ENCODE measurements at regions not wholly inside any gene's neighbourhood (a gene's known extent, or its start where the extent isn't known, plus 50 kb on each side); places are given as distances from the start of the nearest gene placed in this dataset.
"Not testable (repeated sequence)": the region's sequence is repeated elsewhere in the genome, so short reads cannot be mapped to it uniquely, and the experiment has no call there.

DNA sequence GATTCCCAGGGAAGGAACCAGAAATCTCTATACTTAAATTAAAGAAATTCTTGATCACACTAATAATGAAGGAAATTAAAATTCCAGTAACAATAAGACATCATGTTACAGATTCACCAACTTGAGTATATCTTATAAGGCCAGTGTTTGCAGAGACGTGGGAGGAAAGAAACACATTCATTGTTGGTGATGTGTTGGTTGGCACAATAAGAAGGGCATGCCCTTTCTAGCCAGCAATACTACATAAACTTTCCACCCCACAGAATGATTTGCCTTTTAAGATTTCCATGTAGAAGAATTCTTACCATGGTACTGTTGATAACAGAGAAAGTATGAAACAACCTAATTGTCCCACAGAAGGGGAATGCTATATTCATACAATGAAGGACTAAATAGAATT is 581.5 kb downstream of the STIM2 start:
- DNase-seq (ENCODE audit: low read depth): no peak
- no peaks in the 10 kb centered on the region for H3K4me1 ChIP-seq (ENCODE audit: control insufficient read depth, insufficient read depth, low read length)
- H3K36me3 ChIP-seq (ENCODE audit: control insufficient read depth, insufficient read depth, low read length, severe bottlenecking): no peaks in the 10 kb centered on the region
- no peaks in the 10 kb centered on the region for H3K27me3 ChIP-seq (replicated peaks; ENCODE audit: control insufficient read depth, insufficient read depth, low read length)
- H3K9ac ChIP-seq (ENCODE audit: low read length): no peak overlapping the region
- H3K9me3 ChIP-seq (ENCODE audit: control insufficient read depth, low read length): no peaks in the 10 kb centered on the region
- H3K4me3 ChIP-seq (ENCODE audit: low read length): no peak overlapping the region

DNA sequence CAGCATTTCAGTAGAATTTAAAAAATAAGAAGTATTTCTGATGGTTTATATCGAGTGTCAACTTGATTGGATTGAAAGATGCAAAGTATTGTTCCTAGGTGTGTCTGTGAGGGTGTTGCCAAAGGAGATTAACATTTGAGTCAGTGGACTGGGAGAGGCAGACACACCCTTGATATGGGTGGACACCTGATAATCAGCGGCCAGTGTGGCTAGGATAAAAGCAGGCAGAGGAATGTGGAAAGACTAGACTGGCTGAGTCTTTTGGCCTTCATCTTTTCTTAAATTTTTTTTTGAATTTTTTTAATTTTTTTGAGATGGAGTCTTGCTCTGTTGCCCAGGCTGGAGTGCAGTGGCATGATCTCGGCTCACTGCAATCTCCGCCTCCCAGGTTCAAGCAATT is 582.0 kb downstream of the STIM2 start:
- not testable (repeated sequence) for H3K4me1 ChIP-seq (ENCODE audit: control insufficient read depth, insufficient read depth, low read length); H3K27me3 ChIP-seq (replicated peaks; ENCODE audit: control insufficient read depth, insufficient read depth, low read length); DNase-seq (ENCODE audit: low read depth); H3K36me3 ChIP-seq (ENCODE audit: control insufficient read depth, insufficient read depth, low read length, severe bottlenecking); H3K9ac ChIP-seq (ENCODE audit: low read length); H3K4me3 ChIP-seq (ENCODE audit: low read length); H3K9me3 ChIP-seq (ENCODE audit: control insufficient read depth, low read length)

DNA sequence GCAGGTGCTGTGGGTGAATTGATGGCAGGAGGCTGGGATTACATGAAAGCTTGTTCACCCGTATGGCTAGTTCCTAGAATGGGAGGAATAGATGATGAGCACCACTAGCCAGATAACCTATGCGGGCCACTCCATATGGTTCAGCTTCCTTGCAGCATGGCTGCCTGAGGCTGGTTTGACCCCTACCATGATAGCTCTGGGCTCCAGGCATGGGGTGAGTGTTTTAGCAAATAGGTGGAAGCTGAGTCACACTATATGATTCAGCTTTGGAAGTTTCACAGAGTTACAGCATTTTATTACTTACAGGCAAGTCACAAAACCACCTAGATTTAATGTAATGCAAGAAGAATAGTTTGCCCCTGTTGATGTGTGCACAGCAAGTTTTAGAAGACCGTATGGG is 603.2 kb downstream of the STIM2 start:
- no peaks in the 10 kb centered on the region for H3K9me3 ChIP-seq (ENCODE audit: control insufficient read depth, low read length)
- no peaks in the 10 kb centered on the region for H3K36me3 ChIP-seq (ENCODE audit: control insufficient read depth, insufficient read depth, low read length, severe bottlenecking)
- H3K27me3 ChIP-seq (replicated peaks; ENCODE audit: control insufficient read depth, insufficient read depth, low read length): no peaks in the 10 kb centered on the region
- DNase-seq (ENCODE audit: low read depth): no peak
- H3K4me1 ChIP-seq (ENCODE audit: control insufficient read depth, insufficient read depth, low read length): no peaks in the 10 kb centered on the region
- no peak overlapping the region for H3K4me3 ChIP-seq (ENCODE audit: low read length)
- no peak overlapping the region for H3K9ac ChIP-seq (ENCODE audit: low read length)

DNA sequence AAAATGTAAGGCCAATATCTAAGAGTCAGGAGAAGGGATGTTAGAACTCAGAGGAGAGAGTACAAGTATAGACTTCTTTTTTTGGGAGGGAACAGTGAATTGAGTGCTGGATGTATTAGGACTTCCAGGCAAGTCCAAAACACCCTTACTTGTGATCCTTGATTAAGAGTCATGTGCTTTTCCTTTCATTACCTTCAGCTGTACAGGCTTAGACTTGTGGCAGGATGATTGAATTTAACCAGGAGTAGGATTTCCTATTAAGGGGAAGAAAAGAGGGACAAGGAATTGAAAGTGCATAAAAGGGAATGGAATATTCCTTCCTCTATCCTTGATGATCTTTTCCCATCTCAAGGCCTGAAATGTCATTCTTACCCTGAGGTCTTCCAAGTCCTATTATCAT is 606.7 kb downstream of the STIM2 start:
- H3K4me3 ChIP-seq (ENCODE audit: low read length): no peak overlapping the region
- no peak for DNase-seq (ENCODE audit: low read depth)
- no peaks in the 10 kb centered on the region for H3K27me3 ChIP-seq (replicated peaks; ENCODE audit: control insufficient read depth, insufficient read depth, low read length)
- H3K9me3 ChIP-seq (ENCODE audit: control insufficient read depth, low read length): no peaks in the 10 kb centered on the region
- H3K36me3 ChIP-seq (ENCODE audit: control insufficient read depth, insufficient read depth, low read length, severe bottlenecking): no peaks in the 10 kb centered on the region
- no peak overlapping the region for H3K9ac ChIP-seq (ENCODE audit: low read length)
- H3K4me1 ChIP-seq (ENCODE audit: control insufficient read depth, insufficient read depth, low read length): no peaks in the 10 kb centered on the region

DNA sequence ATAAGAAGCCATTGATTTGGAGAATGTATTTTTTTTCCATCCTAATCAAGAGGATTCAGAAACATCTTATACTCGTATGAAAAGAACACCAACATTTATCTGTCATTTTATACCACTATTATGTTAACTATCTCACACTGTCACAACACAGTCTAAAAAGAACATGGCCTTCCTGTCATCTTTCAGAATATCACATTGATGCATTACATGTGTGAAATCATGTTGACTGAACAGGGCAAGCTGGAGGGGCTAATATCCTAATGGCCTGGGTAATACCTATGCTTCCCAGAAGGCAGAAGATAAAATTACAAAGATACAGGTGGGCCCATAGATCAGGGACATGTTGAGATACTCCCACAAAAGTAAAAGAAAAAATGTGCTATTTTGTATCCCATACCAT is 611.7 kb downstream of the STIM2 start:
- Histone ChIP-seq H3K4me1 (ENCODE audit: control insufficient read depth, insufficient read depth, low read length) (no peaks in the 10 kb centered on the region), H3K9ac (ENCODE audit: low read length) (no peak overlapping the region), H3K4me3 (ENCODE audit: low read length) (no peak overlapping the region), H3K9me3 (ENCODE audit: control insufficient read depth, low read length) (no peaks in the 10 kb centered on the region), H3K36me3 (ENCODE audit: control insufficient read depth, insufficient read depth, low read length, severe bottlenecking) (no peaks in the 10 kb centered on the region), H3K27me3 (replicated peaks; ENCODE audit: control insufficient read depth, insufficient read depth, low read length) (no peaks in the 10 kb centered on the region)
- no peak for DNase-seq (ENCODE audit: low read depth)

DNA sequence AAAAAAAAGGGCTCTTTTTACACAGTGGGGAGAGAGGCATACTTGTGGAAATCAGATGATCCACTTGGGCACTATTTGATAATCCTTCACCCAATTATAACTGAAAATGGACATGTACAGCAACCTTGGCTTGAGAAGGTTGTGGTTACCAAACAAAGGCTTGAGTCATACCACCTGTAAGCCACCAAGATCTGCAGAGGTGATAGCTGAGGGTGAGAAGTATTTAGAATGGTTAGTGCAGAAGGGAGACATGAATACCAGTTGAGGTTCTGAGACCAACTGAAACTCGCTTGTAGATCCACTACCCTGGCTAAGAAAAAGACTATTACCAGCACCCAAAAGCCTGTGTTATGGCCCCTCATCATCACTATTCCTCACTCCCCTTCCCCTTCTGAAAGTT is 614.0 kb downstream of the STIM2 start:
- Histone ChIP-seq H3K4me1 (ENCODE audit: control insufficient read depth, insufficient read depth, low read length) (no peaks in the 10 kb centered on the region), H3K4me3 (ENCODE audit: low read length) (no peak overlapping the region), H3K36me3 (ENCODE audit: control insufficient read depth, insufficient read depth, low read length, severe bottlenecking) (no peaks in the 10 kb centered on the region), H3K27me3 (replicated peaks; ENCODE audit: control insufficient read depth, insufficient read depth, low read length) (no peaks in the 10 kb centered on the region), H3K9ac (ENCODE audit: low read length) (no peak overlapping the region), H3K9me3 (ENCODE audit: control insufficient read depth, low read length) (no peaks in the 10 kb centered on the region)
- DNase-seq (ENCODE audit: low read depth): no peak

DNA sequence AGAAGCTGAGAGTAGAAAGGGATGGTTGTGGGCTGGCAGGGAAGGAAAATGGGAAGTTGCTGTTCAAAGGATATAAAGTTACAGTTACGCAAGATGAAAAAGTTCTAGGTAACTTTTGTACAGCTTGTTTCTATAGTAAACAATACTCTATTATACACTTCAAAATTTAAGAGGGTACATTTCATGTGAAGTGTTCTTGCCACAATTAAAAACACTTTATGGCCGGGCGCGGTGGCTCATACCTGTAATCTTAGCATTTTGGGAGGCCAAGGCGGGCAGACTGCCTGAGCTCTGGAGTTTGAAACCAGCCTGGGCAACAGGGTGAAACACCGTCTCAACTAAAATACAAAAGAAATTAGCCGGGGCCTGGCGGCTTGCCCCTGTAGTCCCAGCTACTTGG is 623.6 kb downstream of the STIM2 start:
- no peak for DNase-seq (ENCODE audit: low read depth)
- no peak overlapping the region for H3K4me3 ChIP-seq (ENCODE audit: low read length)
- H3K9me3 ChIP-seq (ENCODE audit: control insufficient read depth, low read length): no peaks in the 10 kb centered on the region
- no peak overlapping the region for H3K9ac ChIP-seq (ENCODE audit: low read length)
- no peaks in the 10 kb centered on the region for H3K36me3 ChIP-seq (ENCODE audit: control insufficient read depth, insufficient read depth, low read length, severe bottlenecking)
- no peaks in the 10 kb centered on the region for H3K27me3 ChIP-seq (replicated peaks; ENCODE audit: control insufficient read depth, insufficient read depth, low read length)
- no peaks in the 10 kb centered on the region for H3K4me1 ChIP-seq (ENCODE audit: control insufficient read depth, insufficient read depth, low read length)

DNA sequence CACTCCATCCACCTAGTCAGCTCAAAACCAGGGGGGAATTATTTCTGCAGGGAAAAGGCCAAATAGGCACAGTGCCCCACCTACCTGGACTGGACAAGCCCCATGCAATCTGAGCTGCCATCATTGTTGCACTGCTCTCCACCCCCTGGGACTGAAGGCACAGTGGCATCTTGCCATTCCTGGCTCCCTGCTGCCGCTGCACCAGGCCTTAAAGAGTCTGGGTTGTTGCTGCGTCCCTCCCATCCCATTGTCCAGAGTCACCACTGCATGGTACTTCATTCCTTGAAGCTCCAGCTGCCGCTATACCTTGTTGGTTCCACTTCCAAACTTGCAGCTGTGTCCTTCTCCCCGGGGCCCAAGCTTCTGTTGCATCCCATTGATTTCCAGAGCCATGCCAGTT is 629.7 kb downstream of the STIM2 start:
- no peak overlapping the region for H3K9ac ChIP-seq (ENCODE audit: low read length)
- DNase-seq (ENCODE audit: low read depth): no peak

DNA sequence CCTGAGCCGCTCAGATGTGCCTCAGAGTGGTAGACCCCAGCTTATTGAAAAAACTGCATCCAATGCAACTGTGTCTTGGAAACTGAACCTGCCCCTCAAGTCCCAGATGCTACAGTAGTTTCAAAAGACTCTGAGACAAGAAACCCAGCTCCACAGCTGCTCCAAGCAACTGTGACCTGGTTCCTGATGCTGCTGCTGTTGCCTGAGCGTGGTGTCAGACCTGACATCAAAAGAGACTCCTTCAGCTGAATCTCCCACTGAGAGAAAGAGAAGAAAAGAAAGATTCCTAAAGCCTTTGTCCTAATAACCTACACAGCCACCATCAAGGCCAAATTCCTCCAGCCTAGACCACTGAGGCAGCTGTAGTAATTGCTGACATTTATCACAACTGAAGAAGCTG is 630.1 kb downstream of the STIM2 start:
- Histone ChIP-seq H3K9me3 (ENCODE audit: control insufficient read depth, low read length) (no peaks in the 10 kb centered on the region), H3K9ac (ENCODE audit: low read length) (no peak overlapping the region), H3K36me3 (ENCODE audit: control insufficient read depth, insufficient read depth, low read length, severe bottlenecking) (no peaks in the 10 kb centered on the region), H3K27me3 (replicated peaks; ENCODE audit: control insufficient read depth, insufficient read depth, low read length) (no peaks in the 10 kb centered on the region), H3K4me1 (ENCODE audit: control insufficient read depth, insufficient read depth, low read length) (no peaks in the 10 kb centered on the region), H3K4me3 (ENCODE audit: low read length) (no peak overlapping the region)
- DNase-seq (ENCODE audit: low read depth): no peak

More for the DNA sequence above, 629.7 kb downstream of the STIM2 start:
- H3K9me3 ChIP-seq (ENCODE audit: control insufficient read depth, low read length): no peaks in the 10 kb centered on the region
- no peaks in the 10 kb centered on the region for H3K4me1 ChIP-seq (ENCODE audit: control insufficient read depth, insufficient read depth, low read length)
- no peaks in the 10 kb centered on the region for H3K27me3 ChIP-seq (replicated peaks; ENCODE audit: control insufficient read depth, insufficient read depth, low read length)
- no peaks in the 10 kb centered on the region for H3K36me3 ChIP-seq (ENCODE audit: control insufficient read depth, insufficient read depth, low read length, severe bottlenecking)
- no peak overlapping the region for H3K4me3 ChIP-seq (ENCODE audit: low read length)

DNA sequence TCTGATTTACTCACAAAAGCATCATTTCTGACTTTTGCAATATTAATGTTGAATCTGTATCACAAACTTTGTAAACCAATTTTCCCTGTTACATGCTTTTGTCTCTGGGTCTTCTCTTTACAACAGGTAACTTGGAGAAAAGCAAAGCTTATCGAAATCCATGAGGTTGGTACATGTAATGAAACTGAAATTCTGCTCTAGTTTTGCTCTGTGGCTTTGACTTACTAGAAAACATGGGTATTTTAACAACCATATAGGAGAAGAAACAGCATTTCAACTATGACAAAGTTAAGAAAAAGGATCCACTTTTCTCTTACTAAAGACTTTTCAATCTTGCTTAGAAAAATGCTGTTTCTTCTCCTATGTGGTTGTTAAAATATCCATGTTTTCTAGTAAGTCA is 645.8 kb downstream of the STIM2 start:
- Histone ChIP-seq H3K4me3 (ENCODE audit: low read length) (no peak overlapping the region), H3K4me1 (ENCODE audit: control insufficient read depth, insufficient read depth, low read length) (no peaks in the 10 kb centered on the region), H3K9me3 (ENCODE audit: control insufficient read depth, low read length) (no peaks in the 10 kb centered on the region), H3K9ac (ENCODE audit: low read length) (no peak overlapping the region), H3K27me3 (replicated peaks; ENCODE audit: control insufficient read depth, insufficient read depth, low read length) (no peaks in the 10 kb centered on the region), H3K36me3 (ENCODE audit: control insufficient read depth, insufficient read depth, low read length, severe bottlenecking) (no peaks in the 10 kb centered on the region)
- no peak for DNase-seq (ENCODE audit: low read depth)

DNA sequence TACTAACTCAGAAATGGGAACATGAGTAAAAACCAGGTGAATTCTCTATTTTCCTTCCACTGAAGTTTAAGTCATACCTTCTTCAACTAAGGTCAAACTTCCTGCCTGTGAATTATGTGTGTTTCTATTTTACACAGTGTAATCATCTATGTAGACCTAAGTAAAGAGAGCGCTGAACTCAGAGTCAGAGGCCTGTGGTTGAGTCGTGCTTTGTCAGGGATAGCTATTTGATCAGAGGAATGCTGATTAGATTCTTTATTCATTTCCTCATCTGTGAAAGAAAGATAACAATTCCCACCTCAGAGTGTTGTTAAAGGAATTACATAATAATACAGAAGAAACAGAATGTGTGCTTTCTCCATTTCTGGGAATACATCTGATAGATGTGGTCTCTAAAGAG is 654.1 kb downstream of the STIM2 start:
- Histone ChIP-seq H3K4me3 (ENCODE audit: low read length) (no peak overlapping the region), H3K27me3 (replicated peaks; ENCODE audit: control insufficient read depth, insufficient read depth, low read length) (no peaks in the 10 kb centered on the region)
- no peak for DNase-seq (ENCODE audit: low read depth)

DNA sequence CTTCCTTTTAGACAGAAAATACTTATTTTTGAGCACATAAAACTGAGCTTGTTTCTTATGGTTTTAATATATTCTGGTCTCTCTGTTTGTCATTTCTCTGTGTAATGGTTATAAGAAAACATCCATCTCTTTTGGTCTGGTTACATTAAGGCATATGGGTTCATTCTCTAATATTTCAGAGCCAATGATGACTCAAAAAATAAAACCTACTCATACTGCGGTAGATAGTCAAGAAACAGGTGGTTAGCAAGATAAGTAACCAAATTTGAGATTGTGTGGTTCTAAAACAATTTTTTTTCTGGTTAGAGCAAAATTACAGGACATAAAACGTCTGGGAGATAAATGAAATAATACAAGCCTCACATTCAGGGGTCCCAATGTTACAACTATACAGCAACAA is 654.5 kb downstream of the STIM2 start:
- Histone ChIP-seq H3K9ac (ENCODE audit: low read length) (no peak overlapping the region), H3K36me3 (ENCODE audit: control insufficient read depth, insufficient read depth, low read length, severe bottlenecking) (no peaks in the 10 kb centered on the region), H3K4me1 (ENCODE audit: control insufficient read depth, insufficient read depth, low read length) (no peaks in the 10 kb centered on the region), H3K4me3 (ENCODE audit: low read length) (no peak overlapping the region), H3K27me3 (replicated peaks; ENCODE audit: control insufficient read depth, insufficient read depth, low read length) (no peaks in the 10 kb centered on the region), H3K9me3 (ENCODE audit: control insufficient read depth, low read length) (no peaks in the 10 kb centered on the region)
- no peak for DNase-seq (ENCODE audit: low read depth)

More for the DNA sequence above, 654.1 kb downstream of the STIM2 start:
- Histone ChIP-seq H3K9me3 (ENCODE audit: control insufficient read depth, low read length) (no peaks in the 10 kb centered on the region), H3K9ac (ENCODE audit: low read length) (no peak overlapping the region), H3K4me1 (ENCODE audit: control insufficient read depth, insufficient read depth, low read length) (no peaks in the 10 kb centered on the region), H3K36me3 (ENCODE audit: control insufficient read depth, insufficient read depth, low read length, severe bottlenecking) (no peaks in the 10 kb centered on the region)

Measured in adipocyte (in vitro differentiated cells).